NCI-H2107 (cell line): ENCODE measurements at regions not wholly inside any gene's neighbourhood (a gene's known extent, or its start where the extent isn't known, plus 50 kb on each side); places are given as distances from the start of the nearest gene placed in this dataset.
"Not testable (repeated sequence)": the region's sequence is repeated elsewhere in the genome, so short reads cannot be mapped to it uniquely, and the experiment has no call there.

Experiments used
- DNase-seq: peaks from one replicate; lab custom pipeline; 2025; lab: John Stamatoyannopoulos, UW

DNA sequence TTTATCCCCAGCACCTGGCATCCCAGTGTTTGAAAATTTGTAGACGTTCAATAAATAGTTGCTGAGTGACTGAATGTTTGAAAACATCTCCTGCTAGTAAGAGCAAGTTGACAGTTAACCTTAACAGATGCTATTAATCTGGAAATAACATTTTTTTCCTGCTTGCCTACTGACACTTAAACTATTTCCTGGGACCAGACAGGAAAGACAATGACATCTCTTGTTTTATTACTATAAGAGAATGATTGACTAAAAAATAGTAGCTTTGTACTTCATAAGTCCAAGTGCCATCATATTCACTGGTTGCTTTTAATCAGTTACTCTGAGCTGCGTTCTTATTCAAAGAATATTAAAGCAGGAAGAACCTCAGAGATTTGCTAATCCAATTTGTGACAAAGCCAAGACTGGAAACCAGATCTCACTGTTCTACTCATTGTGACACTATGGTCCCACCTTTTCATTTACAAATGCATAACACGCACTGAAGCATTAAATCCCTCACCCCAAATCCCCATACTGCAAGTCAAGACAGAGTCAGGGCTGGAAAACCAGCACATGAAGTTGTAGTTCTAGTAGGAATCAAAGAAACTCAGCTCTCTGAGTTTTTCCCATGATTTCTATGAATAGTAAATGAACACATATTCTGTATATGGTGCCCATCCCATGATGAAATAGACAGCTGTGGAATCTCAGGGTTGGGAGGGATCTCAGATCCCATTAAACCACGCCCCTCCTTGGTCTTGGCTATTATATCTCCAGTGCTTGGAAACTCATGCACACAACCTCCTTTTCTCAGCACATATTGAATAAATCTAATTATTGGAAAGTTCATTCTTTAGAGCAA, 212.7 kb upstream of the P2RY1 start:
- DNase-seq, result no peak

- DNase-seq, result no peak
These were observed 212.1 kb upstream of the P2RY1 start for GRCh38 chr3:152622811-152623167.

DNA sequence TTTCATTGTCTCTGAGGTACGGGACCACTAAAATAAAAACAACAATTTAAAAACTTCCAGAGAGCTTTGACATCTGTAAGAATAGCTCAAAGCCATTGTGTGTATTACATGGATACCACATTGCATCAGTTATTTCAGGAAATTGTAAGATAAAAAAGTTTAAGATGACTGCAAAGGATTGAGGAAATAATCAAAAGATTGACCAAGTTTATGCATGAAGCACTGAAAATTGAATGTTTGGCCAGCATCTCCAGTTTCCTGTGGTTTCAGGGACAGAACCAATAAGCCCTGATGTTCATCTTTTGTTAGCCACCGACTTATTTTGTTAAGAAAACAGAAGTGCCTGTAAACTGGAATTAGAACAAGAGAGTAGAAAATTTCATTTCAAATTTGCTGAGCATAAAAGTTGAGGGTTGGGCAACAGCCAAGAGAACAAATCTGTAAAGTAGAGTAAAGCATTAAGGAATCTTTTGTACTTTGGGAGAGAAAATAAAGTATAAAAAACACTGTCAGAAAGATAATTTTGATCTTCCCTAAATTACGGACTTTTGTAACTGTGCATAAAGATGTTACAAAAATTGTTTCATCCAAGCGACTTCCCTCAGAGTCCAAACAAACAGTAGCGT, 211.5 kb upstream of the P2RY1 start:
- DNase-seq, result no peak

DNA sequence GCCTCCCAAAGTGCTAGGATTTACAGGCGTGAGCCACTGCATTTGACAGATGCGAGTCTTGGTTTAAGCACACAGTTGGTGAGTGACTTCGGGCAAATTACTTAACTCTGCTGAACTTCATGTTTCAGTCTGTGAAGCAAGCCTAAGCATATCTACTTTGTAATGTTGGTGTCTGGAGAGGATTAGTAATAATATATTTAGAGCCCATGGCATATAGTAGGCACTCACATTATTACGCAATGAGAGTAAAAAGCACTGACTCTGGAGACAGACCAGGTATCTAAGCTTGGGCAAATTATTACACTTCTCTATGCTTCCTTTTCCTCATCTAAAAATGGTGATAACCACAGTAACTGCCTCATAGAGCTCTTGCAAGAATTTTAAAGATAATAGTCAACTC, 208.7 kb upstream of the P2RY1 start:
- no peak for DNase-seq

DNA sequence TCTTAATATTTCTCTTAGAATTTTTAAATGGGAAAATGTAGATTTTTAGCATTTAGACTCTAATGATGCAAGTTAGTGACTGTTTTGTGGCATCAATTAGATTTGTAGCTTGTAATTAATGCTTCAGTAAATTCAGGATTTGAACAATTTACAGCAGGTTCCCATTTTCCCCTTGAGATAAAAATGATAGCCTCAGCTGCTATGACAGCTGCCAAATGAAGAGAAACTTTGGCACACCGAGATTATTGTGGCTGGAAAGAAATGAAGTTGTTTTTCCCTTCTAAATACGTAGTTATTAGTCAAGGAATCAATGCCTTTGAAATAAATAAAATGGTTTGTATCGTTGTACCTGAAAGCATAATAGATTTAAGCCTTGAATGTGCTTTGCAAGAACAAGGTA, 206.4 kb upstream of the P2RY1 start:
- DNase-seq, result no peak

- no peak for DNase-seq
These were observed 205.4 kb upstream of the P2RY1 start for GRCh38 chr3:152629363-152630122.

DNA sequence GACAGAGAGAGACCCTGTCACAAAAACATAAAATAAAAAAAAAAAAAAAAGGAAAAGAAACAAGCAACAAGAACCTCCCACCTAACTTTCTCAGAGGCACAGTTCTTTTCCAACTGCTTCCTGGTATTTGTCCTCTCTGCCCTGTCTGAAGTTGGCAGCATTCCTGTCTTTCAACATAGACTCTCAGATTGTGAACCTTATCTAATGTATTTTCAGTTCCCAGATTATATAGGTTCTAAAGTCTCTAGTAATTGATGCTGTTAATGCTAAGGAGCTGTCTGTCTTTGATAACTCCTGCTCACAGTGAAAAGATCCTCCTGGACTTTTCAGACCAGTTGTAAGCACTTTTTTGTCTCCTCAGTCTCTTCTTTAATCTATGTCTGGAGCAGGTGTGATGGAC, 199.5 kb upstream of the P2RY1 start:
- DNase-seq, result no peak

- DNase-seq, result no peak
These were observed 198.3 kb upstream of the P2RY1 start for GRCh38 chr3:152636651-152637050.

DNA sequence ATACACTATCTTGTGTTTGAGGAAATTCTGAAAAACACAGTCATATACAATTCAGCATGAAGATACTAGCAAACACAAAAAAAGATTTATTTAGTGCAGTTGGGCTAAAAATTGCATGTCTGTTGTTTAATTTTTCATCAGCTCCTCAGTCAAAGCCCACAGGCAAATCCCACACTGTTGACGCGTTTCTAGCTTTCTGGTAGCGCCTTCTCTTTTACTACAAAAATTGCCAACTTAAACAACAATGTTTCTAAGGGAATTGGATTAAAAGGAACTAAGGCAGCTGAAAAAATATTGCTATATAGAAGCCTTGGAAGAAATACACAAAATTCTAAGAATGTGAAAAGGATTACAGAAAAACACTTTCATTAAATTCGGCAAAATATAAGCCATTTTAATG, 196.7 kb upstream of the P2RY1 start:
- no peak for DNase-seq

DNA sequence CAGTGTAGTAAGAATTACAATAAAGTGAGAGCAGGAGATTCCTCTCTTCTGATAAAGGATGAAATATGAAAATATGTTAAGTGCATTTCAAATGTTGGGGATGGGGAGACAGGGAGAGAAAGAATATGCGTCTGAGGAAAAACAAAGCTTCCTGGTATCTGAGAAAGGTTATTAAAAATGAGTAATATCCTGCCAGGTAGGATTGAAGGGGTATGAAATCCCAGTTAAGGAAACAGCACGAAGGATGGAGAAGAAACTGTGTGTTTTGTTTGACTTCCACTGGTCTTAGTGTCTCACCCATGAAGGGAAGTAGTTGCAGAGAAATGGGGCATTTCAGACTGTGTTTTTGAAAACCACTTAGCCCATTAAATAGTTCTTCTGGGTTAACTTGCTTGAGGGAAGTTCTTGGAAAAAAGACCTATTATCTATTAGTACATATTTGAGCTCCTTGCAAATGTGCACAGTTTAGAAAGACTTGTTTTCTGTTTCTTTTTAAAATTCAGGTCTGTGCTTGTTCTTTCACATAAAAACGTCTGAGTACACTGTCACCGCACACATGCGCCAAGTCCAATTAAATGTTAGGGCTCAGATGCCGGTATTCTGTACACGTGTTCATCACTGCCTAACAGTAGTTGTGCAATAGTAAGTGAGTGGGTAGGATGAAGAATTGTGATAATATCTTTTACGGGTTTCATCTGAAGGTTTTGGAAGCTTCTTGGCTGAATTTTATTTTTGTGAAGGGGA, 196.1 kb upstream of the P2RY1 start:
- DNase-seq, result no peak

GRCh38 chr3:152641198-152641597, 193.7 kb upstream of the P2RY1 start:
- DNase-seq, result no peak

DNA sequence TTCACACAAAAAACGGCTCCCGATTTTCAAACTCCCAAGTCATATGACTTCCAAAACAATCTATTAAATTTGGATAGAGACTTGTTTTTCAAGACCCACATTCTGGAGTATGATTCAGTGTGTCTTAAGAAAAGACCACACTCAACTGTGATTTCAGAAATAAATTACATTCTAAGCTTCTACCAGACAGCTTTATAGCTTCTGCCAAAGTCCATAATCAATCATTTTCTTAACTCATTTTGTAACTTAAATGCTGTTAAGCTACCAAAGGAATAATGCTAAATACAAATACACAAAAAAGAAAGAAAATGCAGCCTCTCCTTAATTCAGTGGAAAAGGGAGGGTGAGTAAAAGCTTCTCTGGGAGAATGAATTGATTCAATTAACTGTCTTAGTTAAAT, 192.3 kb upstream of the P2RY1 start:
- DNase-seq, result no peak

DNA sequence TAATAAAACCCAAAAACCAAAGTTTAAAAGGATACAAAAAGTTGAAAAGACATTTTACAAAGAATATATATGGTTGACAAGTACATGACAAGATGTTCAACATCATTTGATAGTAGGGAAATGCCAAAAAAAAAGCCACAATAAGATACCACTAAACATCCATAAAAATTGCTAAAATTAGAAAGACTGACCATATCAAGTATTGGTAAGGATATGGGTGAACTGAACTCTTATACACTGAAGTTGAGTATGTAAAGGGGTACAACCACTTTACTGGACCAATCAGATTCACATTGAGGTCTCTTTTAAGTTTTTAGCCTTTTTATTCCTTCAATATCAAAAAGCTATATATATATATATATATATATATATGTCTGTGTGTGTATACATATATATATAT, 190.5 kb upstream of the P2RY1 start:
- DNase-seq, result no peak

- no peak for DNase-seq
These were observed 188.9 kb upstream of the P2RY1 start for GRCh38 chr3:152646004-152646403.

GRCh38 chr3:152650177-152650576, 184.8 kb upstream of the P2RY1 start:
- DNase-seq, result no peak

- not testable (repeated sequence) for DNase-seq
These were observed 184.0 kb upstream of the P2RY1 start for GRCh38 chr3:152650923-152651322.

GRCh38 chr3:152656214-152656971, 178.5 kb upstream of the P2RY1 start:
- no peak for DNase-seq

DNA sequence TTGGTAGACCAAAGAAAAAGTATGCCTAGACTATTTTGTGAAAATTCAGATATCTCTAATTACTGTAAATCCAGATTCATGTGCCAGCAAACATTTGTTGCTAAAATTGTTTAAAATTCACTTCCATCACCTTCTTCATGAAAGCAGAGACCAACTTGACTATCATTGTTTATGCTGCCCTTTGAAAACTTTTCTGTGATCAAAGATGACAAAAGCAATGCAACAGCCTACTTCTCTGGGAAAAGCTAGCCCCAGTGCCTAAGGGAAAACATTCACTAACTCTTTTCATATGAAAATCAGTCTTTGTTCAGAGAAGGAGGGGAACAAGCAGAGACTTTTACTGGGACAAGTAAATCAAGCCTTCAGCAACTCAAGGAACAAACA, 178.0 kb upstream of the P2RY1 start:
- no peak for DNase-seq

DNA sequence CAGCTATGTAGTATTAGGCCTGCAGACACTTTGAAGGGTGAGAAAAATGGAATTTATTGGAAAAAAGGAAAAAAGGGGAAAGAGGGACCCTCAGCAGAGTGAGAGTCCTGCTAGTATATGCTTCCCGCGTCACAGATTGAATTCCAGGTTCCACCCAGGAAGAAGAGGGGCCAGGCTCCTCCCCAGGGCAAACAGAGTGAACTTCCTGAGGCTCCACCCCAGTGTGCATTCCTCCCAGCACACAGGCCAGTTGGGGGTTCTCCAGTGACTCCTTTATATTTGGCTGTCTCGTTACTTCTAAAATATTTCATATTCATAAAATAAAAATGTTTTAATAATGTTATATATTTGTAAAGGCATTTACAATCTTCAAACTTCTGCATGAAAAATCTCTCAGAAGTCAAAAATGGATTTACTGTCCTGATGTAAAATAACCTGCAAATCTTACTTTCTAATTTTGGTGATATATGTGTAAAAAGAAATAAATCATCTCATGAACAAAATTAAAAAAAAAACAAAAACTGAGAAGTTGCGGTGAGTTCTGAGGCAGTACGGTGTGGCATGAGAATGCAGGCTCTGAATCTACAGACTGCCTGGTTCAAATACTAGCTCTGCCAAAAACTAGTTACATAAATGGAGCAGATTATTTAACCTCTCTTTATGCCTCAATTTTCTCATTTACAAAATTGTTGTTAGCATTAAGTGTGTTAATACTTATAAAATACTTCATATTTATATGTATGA, 175.8 kb upstream of the P2RY1 start:
- no peak for DNase-seq

GRCh38 chr3:152662157-152662556, 172.8 kb upstream of the P2RY1 start:
- no peak for DNase-seq

GRCh38 chr3:152664766-152665165, 170.2 kb upstream of the P2RY1 start:
- no peak for DNase-seq
